ENCODE measurements at regions not wholly inside any gene's neighbourhood (a gene's known extent, or its start where the extent isn't known, plus 50 kb on each side); places are given as distances from the start of the nearest gene placed in this dataset.

DNA sequence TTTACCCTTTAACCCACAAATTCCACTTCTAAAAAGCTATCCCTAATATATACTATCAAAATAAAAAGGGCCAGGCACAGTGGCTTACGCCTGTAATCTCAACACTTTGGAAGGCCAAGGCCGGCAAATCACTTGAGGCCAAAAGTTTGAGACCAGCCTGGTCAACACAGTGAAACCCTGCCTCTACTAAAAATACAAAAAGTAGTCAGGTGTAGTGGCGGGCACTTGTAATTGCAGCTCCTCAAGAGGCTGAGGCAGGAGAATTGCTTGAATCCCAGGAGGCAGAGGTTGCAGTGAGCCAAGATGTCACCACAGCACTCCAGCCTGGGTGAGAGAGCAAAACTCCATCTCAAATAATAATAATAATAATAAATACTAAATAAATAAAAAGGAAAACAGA is 82.5 kb downstream of the TRIM27 start:
- TF ChIP-seq, protein P1, sequence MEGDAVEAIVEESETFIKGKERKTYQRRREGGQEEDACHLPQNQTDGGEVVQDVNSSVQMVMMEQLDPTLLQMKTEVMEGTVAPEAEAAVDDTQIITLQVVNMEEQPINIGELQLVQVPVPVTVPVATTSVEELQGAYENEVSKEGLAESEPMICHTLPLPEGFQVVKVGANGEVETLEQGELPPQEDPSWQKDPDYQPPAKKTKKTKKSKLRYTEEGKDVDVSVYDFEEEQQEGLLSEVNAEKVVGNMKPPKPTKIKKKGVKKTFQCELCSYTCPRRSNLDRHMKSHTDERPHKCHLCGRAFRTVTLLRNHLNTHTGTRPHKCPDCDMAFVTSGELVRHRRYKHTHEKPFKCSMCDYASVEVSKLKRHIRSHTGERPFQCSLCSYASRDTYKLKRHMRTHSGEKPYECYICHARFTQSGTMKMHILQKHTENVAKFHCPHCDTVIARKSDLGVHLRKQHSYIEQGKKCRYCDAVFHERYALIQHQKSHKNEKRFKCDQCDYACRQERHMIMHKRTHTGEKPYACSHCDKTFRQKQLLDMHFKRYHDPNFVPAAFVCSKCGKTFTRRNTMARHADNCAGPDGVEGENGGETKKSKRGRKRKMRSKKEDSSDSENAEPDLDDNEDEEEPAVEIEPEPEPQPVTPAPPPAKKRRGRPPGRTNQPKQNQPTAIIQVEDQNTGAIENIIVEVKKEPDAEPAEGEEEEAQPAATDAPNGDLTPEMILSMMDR (IDR thresholded peaks at IDR 0.05), result no peak
- TF ChIP-seq, protein P2, sequence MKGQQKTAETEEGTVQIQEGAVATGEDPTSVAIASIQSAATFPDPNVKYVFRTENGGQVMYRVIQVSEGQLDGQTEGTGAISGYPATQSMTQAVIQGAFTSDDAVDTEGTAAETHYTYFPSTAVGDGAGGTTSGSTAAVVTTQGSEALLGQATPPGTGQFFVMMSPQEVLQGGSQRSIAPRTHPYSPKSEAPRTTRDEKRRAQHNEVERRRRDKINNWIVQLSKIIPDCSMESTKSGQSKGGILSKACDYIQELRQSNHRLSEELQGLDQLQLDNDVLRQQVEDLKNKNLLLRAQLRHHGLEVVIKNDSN (CRISPR knock-in tag; IDR thresholded peaks at IDR 0.05), result no peak
- no peak for TF ChIP-seq GTF2I (CRISPR knock-in tag; conservative IDR thresholded peaks at IDR 0.05)
- TF ChIP-seq, protein P3, sequence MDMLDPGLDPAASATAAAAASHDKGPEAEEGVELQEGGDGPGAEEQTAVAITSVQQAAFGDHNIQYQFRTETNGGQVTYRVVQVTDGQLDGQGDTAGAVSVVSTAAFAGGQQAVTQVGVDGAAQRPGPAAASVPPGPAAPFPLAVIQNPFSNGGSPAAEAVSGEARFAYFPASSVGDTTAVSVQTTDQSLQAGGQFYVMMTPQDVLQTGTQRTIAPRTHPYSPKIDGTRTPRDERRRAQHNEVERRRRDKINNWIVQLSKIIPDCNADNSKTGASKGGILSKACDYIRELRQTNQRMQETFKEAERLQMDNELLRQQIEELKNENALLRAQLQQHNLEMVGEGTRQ (CRISPR knock-in tag; IDR thresholded peaks at IDR 0.05), result no peak
- no peak for TF ChIP-seq ETV6 (CRISPR knock-in tag; IDR thresholded peaks at IDR 0.05)
- no peak for TF ChIP-seq ZNF232 (CRISPR knock-in tag; IDR thresholded peaks at IDR 0.05)
- no peak for TF ChIP-seq TEAD1 (CRISPR knock-in tag; IDR thresholded peaks at IDR 0.05)

Measured in WTC11 (cell line).